22Rv1 (cell line): ENCODE measurements at regions not wholly inside any gene's neighbourhood (a gene's known extent, or its start where the extent isn't known, plus 50 kb on each side); places are given as distances from the start of the nearest gene placed in this dataset.

Source experiments
- ZFX ChIP-seq: fragments of 450-650 bp; IDR thresholded peaks from 2 replicates; pipeline ENCODE4 v1.6.1; 2017; ENCODE audit warnings: antibody characterized with exemption, borderline replicate concordance
- TF ChIP-seq, protein P1 (sequence below): fragments of 450-650 bp; IDR thresholded peaks from 2 replicates; pipeline ENCODE4 v1.5.1; 2017; ENCODE audit warnings: mild to moderate bottlenecking

DNA sequence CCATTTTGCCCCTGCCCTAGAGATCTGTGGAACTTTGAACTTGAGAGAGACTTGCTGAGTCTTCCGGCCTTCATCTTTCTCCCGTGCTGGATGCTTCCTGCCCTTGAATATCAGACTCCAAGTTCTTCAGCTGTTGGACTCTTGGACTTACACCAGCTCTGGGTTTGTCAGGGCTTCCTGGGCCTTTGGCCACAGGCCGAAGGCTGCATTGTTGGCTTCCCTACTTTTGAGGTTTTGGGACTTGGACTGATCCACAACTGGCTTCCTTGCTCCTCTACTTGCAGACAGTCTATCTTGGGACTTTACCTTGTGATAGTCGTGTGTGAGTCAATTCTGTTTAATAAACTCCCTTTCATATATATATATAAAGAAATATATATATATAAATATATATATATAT, 1071.0 kb downstream of the ADGRL3 start:
- TF ChIP-seq, protein P1, sequence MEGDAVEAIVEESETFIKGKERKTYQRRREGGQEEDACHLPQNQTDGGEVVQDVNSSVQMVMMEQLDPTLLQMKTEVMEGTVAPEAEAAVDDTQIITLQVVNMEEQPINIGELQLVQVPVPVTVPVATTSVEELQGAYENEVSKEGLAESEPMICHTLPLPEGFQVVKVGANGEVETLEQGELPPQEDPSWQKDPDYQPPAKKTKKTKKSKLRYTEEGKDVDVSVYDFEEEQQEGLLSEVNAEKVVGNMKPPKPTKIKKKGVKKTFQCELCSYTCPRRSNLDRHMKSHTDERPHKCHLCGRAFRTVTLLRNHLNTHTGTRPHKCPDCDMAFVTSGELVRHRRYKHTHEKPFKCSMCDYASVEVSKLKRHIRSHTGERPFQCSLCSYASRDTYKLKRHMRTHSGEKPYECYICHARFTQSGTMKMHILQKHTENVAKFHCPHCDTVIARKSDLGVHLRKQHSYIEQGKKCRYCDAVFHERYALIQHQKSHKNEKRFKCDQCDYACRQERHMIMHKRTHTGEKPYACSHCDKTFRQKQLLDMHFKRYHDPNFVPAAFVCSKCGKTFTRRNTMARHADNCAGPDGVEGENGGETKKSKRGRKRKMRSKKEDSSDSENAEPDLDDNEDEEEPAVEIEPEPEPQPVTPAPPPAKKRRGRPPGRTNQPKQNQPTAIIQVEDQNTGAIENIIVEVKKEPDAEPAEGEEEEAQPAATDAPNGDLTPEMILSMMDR = no peak
- no peak for TF ChIP-seq ZFX
